H7 (cell line): ENCODE measurements at regions not wholly inside any gene's neighbourhood (a gene's known extent, or its start where the extent isn't known, plus 50 kb on each side); places are given as distances from the start of the nearest gene placed in this dataset.
"Not testable (repeated sequence)": the region's sequence is repeated elsewhere in the genome, so short reads cannot be mapped to it uniquely, and the experiment has no call there.

Experiments
- DNase-seq: peaks from one replicate; pipeline ENCODE4 v3.0.0; 2012
- H3K27me3 ChIP-seq: 2 replicates; pipeline ENCODE4 v1.6.0; 2011; ENCODE audit warnings: mild to moderate bottlenecking, low read length; ENCODE audit not compliant: control insufficient read depth, insufficient read depth
- H3K36me3 ChIP-seq: replicated peaks from 2 replicates; pipeline ENCODE4 v1.5.1; 2011; ENCODE audit warnings: low read length; ENCODE audit not compliant: control insufficient read depth, insufficient read depth
- H3K4me3 ChIP-seq: 2 replicates; pipeline ENCODE4 v1.5.1; 2011; ENCODE audit warnings: low read depth, mild to moderate bottlenecking, control low read depth, low read length, moderate library complexity; ENCODE audit not compliant: insufficient read depth

GRCh38 chr1:234792221-234792864 is 182.4 kb upstream of the IRF2BP2 start:
- H3K27me3 ChIP-seq, DNase-seq, H3K36me3 ChIP-seq, H3K4me3 ChIP-seq: not testable (repeated sequence)

GRCh38 chr1:234791615-234792014 is 181.6 kb upstream of the IRF2BP2 start:
- H3K27me3 ChIP-seq, DNase-seq, H3K4me3 ChIP-seq, H3K36me3 ChIP-seq: not testable (repeated sequence)

- not testable (repeated sequence) for H3K27me3 ChIP-seq, H3K36me3 ChIP-seq, DNase-seq, H3K4me3 ChIP-seq
Observed at GRCh38 chr1:234790333-234790732, 180.4 kb upstream of the IRF2BP2 start.

- not testable (repeated sequence) for H3K27me3 ChIP-seq, H3K4me3 ChIP-seq, DNase-seq, H3K36me3 ChIP-seq
Observed at GRCh38 chr1:234787011-234787584, 177.1 kb upstream of the IRF2BP2 start.

- DNase-seq, H3K27me3 ChIP-seq, H3K36me3 ChIP-seq, H3K4me3 ChIP-seq: not testable (repeated sequence)
Observed at GRCh38 chr1:234785922-234786321, 175.9 kb upstream of the IRF2BP2 start.

- H3K27me3 ChIP-seq, H3K4me3 ChIP-seq, DNase-seq: not testable (repeated sequence)
Observed at GRCh38 chr1:234785471-234785919, 175.5 kb upstream of the IRF2BP2 start.

GRCh38 chr1:234784108-234784507 is 174.1 kb upstream of the IRF2BP2 start:
- H3K27me3 ChIP-seq, H3K4me3 ChIP-seq, DNase-seq, H3K36me3 ChIP-seq: not testable (repeated sequence)

More at GRCh38 chr1:234785471-234785919, 175.5 kb upstream of the IRF2BP2 start:
- not testable (repeated sequence) for H3K36me3 ChIP-seq

- H3K4me3 ChIP-seq = no peak overlapping the region
- peaks cover 5% of the 10 kb centered on the region; the same call in 1 of the 2 replicates for H3K27me3 ChIP-seq
- DNase-seq = peak; percentile 74
- H3K36me3 ChIP-seq = no peaks in the 10 kb centered on the region
Observed at GRCh38 chr1:234782791-234783190, 172.8 kb upstream of the IRF2BP2 start.

GRCh38 chr1:234782105-234782751 is 172.2 kb upstream of the IRF2BP2 start:
- Histone ChIP-seq H3K27me3 (peaks cover 5% of the 10 kb centered on the region; the same call in 1 of the 2 replicates), H3K4me3 (no peak overlapping the region), H3K36me3 (no peaks in the 10 kb centered on the region)
- peak; percentile 37 for DNase-seq

- Histone ChIP-seq H3K36me3 (no peaks in the 10 kb centered on the region), H3K27me3 (peaks cover 9% of the 10 kb centered on the region; the same call in 1 of the 2 replicates), H3K4me3 (no peak overlapping the region)
- peak; percentile 68 for DNase-seq
Observed at GRCh38 chr1:234781241-234782065, 171.5 kb upstream of the IRF2BP2 start.

- Histone ChIP-seq H3K27me3 (peaks cover 10% of the 10 kb centered on the region; the same call in 1 of the 2 replicates), H3K36me3 (no peaks in the 10 kb centered on the region), H3K4me3 (no peak overlapping the region)
- DNase-seq = peak; percentile 70
Observed at GRCh38 chr1:234780531-234781162, 170.7 kb upstream of the IRF2BP2 start.

GRCh38 chr1:234780112-234780511 is 170.1 kb upstream of the IRF2BP2 start:
- Histone ChIP-seq H3K4me3 (no peak overlapping the region), H3K36me3 (no peaks in the 10 kb centered on the region), H3K27me3 (peaks cover 10% of the 10 kb centered on the region; the same call in 1 of the 2 replicates)
- peak; percentile 59 for DNase-seq

GRCh38 chr1:234779600-234779999 is 169.6 kb upstream of the IRF2BP2 start:
- DNase-seq, H3K4me3 ChIP-seq, H3K36me3 ChIP-seq: not testable (repeated sequence)
- peaks cover 10% of the 10 kb centered on the region; the same call in 1 of the 2 replicates for H3K27me3 ChIP-seq

- H3K4me3 ChIP-seq = no peak overlapping the region
- peaks cover 10% of the 10 kb centered on the region; the same call in 1 of the 2 replicates for H3K27me3 ChIP-seq
- DNase-seq = peak; percentile 61
- H3K36me3 ChIP-seq = no peaks in the 10 kb centered on the region
Observed at GRCh38 chr1:234779160-234779538, 169.2 kb upstream of the IRF2BP2 start.
